T-helper 2 cell treated with Interferon-gamma antibody and Interleukin-4, amounts not matched to agents 100 ng/mL and 5 ng/mL, for 36 hours (primary cell): ENCODE measurements at regions not wholly inside any gene's neighbourhood (a gene's known extent, or its start where the extent isn't known, plus 50 kb on each side); places are given as distances from the start of the nearest gene placed in this dataset.
"Not testable (repeated sequence)": the region's sequence is repeated elsewhere in the genome, so short reads cannot be mapped to it uniquely, and the experiment has no call there.

Experiments used
- intact Hi-C: fragments of 100-400 bp; cut with micrococcal nuclease; formaldehyde crosslinking; loops from one replicate; pipeline ENCODE4 v1.15.1; 2023

GRCh38 chr15:99826157-99826780 is 93.0 kb upstream of the LYSMD4 start:
- intact Hi-C loops = no loop called here

- intact Hi-C loops = no loop called here
These were observed 90.1 kb upstream of the LYSMD4 start for GRCh38 chr15:99823346-99823745.

- intact Hi-C loops = no loop called here
These were observed 86.9 kb upstream of the LYSMD4 start for GRCh38 chr15:99819981-99820718.

- intact Hi-C loops = no loop called here
These were observed 85.6 kb upstream of the LYSMD4 start for GRCh38 chr15:99818872-99819271.

- intact Hi-C loops = not testable (repeated sequence)
These were observed 83.6 kb upstream of the LYSMD4 start for GRCh38 chr15:99816862-99817261.

GRCh38 chr15:99810663-99811062 is 77.4 kb upstream of the LYSMD4 start:
- intact Hi-C loops = not testable (repeated sequence)

GRCh38 chr15:99799854-99800250 is 66.6 kb upstream of the LYSMD4 start:
- intact Hi-C loops = not testable (repeated sequence)

GRCh38 chr15:99799182-99799853 is 66.1 kb upstream of the LYSMD4 start:
- intact Hi-C loops = not testable (repeated sequence)

GRCh38 chr15:99796940-99797870 is 64.0 kb upstream of the LYSMD4 start:
- intact Hi-C loops = loop anchor here (2.0 kb wide), 1 partner anchor 524 kb away; no protein-coding TSS in a partner anchor

GRCh38 chr15:99791881-99792807 is 58.9 kb upstream of the LYSMD4 start:
- intact Hi-C loops = not testable (repeated sequence)

GRCh38 chr15:99790751-99791150 is 57.5 kb upstream of the LYSMD4 start:
- intact Hi-C loops = not testable (repeated sequence)

- intact Hi-C loops = no loop called here
These were observed 54.9 kb upstream of the LYSMD4 start for GRCh38 chr15:99788156-99788555.

- intact Hi-C loops = not testable (repeated sequence)
These were observed 51.6 kb upstream of the LYSMD4 start for GRCh38 chr15:99784800-99785199.

- intact Hi-C loops = not testable (repeated sequence)
These were observed 50.8 kb upstream of the LYSMD4 start for GRCh38 chr15:99783918-99784619.
